AG04450 (cell line): ENCODE measurements at regions not wholly inside any gene's neighbourhood (a gene's known extent, or its start where the extent isn't known, plus 50 kb on each side); places are given as distances from the start of the nearest gene placed in this dataset.

Experiments
- CTCF ChIA-PET: fragments of 300-600, 350-600 bp; formaldehyde crosslinking; extraction: SDS; loops from one replicate; lab custom pipeline; 2022; ENCODE audit warnings: antibody characterized with exemption, inconsistent platforms; lab: Charles Lee
- POLR2A ChIA-PET: fragments of 350-600 bp; formaldehyde crosslinking; extraction: SDS; loops from one replicate; lab custom pipeline; 2021; ENCODE audit warnings: antibody characterized with exemption, inconsistent platforms; lab: Yijun Ruan, JAX
- DNase-seq: peaks from one replicate; pipeline ENCODE4 v3.0.0-alpha.2; 2011; ENCODE audit warnings: low read depth, low spot score
- H3K27ac ChIP-seq: one replicate; pipeline ENCODE4 v1.5.1; 2012; ENCODE audit warnings: low read depth, low read length, control low read depth
- H3K27me3 ChIP-seq: one replicate; pipeline ENCODE4 v1.6.0; 2012; ENCODE audit warnings: low read length; ENCODE audit not compliant: control insufficient read depth, insufficient read depth
- H3K4me3 ChIP-seq: 2 replicates; pipeline ENCODE4 v1.5.1; 2011; ENCODE audit warnings: mild to moderate bottlenecking, low read depth, low read length, control low read depth
- H3K9me3 ChIP-seq: 2 replicates; pipeline ENCODE4 v1.5.1; 2012; ENCODE audit warnings: low read length; ENCODE audit not compliant: control insufficient read depth, insufficient read depth
- TF ChIP-seq, protein P1 (sequence below): IDR thresholded peaks from 2 replicates; pipeline ENCODE4 v1.5.1; 2011; ENCODE audit warnings: low read depth, low read length, control low read depth, inconsistent platforms

DNA sequence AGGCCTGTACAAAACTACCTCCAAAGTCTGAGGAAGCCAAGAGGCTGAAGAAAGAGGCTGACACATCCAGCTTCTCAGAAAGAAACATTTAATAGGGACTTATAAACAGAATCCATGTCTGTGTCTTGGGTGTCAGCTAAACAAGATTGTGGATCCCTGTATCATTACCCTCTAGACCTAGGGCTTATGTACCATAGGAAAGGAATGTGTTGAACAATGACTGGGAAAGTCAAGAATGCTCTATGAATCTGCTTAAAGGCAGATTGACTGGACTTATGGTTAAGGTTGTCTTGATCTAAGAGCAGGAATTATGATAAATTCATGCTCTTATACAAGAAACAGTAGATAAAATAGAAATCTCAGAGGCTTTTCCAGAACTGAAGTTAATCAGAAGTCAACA lies 335.7 kb upstream of the RPS23 start:
- TF ChIP-seq, protein P1, sequence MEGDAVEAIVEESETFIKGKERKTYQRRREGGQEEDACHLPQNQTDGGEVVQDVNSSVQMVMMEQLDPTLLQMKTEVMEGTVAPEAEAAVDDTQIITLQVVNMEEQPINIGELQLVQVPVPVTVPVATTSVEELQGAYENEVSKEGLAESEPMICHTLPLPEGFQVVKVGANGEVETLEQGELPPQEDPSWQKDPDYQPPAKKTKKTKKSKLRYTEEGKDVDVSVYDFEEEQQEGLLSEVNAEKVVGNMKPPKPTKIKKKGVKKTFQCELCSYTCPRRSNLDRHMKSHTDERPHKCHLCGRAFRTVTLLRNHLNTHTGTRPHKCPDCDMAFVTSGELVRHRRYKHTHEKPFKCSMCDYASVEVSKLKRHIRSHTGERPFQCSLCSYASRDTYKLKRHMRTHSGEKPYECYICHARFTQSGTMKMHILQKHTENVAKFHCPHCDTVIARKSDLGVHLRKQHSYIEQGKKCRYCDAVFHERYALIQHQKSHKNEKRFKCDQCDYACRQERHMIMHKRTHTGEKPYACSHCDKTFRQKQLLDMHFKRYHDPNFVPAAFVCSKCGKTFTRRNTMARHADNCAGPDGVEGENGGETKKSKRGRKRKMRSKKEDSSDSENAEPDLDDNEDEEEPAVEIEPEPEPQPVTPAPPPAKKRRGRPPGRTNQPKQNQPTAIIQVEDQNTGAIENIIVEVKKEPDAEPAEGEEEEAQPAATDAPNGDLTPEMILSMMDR = no peak
- H3K27me3 ChIP-seq = no peaks in the 10 kb centered on the region
- H3K27ac ChIP-seq = no peak overlapping the region
- ChIA-PET CTCF (no interaction called here), POLR2A (no interaction called here)
- no peaks in the 10 kb centered on the region for H3K9me3 ChIP-seq
- no peak for DNase-seq
- H3K4me3 ChIP-seq = no peak overlapping the region

DNA sequence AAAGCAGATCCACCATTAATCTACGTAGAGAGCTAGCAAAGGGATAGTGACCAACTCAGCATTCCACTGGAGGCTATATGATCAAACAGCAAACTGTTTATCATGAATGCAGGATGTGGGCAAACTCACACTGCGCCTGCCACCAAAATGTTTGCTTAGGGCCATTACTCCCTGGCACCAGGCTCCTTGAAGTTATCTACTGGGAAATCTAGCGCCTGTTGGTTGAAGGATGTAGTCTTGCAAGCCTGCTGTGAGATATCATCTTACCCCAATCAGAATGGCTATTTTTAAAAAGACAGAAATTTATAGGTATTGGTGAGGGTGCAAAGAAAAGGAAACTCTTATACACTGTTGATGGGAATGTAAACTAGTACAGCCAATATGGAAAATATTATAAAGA lies 332.5 kb upstream of the RPS23 start:
- TF ChIP-seq, protein P1 = no peak
- POLR2A ChIA-PET = no interaction called here
- no peaks in the 10 kb centered on the region for H3K27me3 ChIP-seq
- H3K27ac ChIP-seq = no peak overlapping the region
- H3K9me3 ChIP-seq = no peaks in the 10 kb centered on the region
- DNase-seq = no peak
- no peak overlapping the region for H3K4me3 ChIP-seq
- CTCF ChIA-PET = no interaction called here

DNA sequence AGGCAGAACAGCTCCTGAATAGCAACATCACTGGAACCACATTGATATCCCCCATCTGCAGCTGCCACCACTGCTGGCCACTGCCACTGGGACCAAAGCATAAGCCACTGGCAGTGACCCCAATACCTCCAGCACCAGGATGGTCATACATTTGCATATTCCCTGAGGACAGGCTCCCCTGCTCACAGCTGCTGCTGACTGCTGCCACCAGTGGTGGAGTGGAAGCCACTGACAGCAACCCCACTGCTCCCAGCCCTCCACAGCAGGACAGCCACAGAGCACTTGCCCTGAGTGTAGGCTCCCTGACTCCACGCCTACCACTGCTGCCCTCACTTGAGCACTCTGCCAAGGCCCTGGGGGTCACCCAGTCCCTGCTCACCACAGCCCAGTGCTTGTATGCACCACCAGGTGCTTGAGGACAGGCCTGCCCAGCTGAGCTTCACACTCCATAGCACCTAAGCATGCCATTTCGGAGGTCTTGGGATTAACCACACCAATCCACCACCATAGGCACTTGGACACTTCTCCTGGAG lies 327.4 kb upstream of the RPS23 start:
- Histone ChIP-seq H3K9me3 (no peaks in the 10 kb centered on the region), H3K27me3 (no peaks in the 10 kb centered on the region), H3K4me3 (no peak overlapping the region), H3K27ac (no peak overlapping the region)
- POLR2A ChIA-PET = interaction anchor here (0.6 kb wide), 1 partner anchor 13 kb away, joined by 3 read pairs; no protein-coding TSS in a partner anchor
- CTCF ChIA-PET = interaction anchor here (0.7 kb wide), 1 partner anchor 100 kb away, joined by 4 read pairs; no protein-coding TSS in a partner anchor
- TF ChIP-seq, protein P1 = no peak
- DNase-seq = no peak

DNA sequence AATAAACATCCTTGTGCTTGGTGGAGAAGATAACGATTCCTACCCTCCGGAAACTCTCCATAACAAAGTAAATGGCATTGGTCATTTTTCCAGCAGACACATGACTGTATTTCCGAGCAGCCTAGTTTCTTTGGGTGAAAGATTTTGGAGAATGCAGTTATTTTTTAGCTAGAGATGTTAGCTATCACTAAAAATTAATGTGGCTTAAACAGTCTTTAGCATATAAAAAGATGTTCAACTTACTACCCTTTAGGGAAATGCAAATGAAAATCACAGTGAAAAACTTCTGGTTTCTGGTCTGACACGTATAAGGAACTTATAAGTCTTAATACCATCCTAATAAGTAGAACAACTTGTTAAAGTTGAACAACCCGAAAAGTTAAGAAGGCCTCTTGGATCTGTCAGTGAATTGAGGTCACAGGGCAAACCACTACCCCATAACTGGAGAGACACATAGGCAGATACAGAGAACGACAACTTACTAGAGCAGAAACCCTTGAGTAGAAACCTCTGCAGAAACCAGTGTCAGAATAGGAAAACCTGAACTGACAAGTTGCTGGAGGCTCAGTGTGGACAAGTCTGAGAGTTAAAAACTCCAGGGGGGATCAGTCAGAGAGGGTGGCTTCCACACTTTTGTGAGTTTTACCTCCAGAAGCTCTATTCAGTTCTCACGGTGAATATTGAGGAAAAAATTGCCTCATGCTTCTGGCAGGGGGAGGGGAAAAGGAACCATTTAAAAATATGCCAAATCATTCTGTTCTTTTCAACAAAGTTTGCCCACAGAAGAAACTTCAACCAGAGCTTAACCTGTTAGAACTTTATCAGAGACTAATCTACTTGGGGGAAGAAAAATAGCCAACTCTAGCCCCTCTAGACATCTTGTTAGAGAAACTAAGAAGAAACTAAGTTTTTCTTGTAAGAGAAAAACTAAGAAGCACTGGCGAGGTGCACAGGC lies 325.2 kb upstream of the RPS23 start:
- no peaks in the 10 kb centered on the region for H3K9me3 ChIP-seq
- no peak overlapping the region for H3K27ac ChIP-seq
- H3K27me3 ChIP-seq = no peaks in the 10 kb centered on the region
- TF ChIP-seq, protein P1 = no peak
- no peak overlapping the region for H3K4me3 ChIP-seq
- ChIA-PET POLR2A (no interaction called here), CTCF (no interaction called here)
- DNase-seq = no peak

DNA sequence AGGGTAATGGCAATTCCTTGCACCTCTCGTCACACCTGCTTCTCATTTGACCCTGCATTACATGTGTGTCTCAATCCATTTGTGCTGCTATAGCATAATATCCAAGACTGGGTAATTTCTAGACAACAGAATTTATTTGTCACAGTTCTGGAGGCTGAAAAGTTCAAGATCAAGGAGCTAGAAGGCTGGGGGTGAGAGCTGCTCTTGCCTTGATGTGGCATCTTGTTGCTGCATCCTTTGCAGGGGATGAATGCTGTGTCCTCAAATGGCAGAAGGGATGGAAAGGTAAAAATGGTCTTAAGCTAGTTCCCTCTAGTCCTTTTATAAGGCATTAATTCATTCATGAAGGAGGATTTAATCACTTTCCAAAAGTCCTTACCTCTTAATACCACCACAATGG lies 323.7 kb upstream of the RPS23 start:
- CTCF ChIA-PET = no interaction called here
- no peak for DNase-seq
- POLR2A ChIA-PET = no interaction called here

More for the DNA sequence above, 323.7 kb upstream of the RPS23 start:
- no peak overlapping the region for H3K27ac ChIP-seq
- no peaks in the 10 kb centered on the region for H3K9me3 ChIP-seq
- H3K4me3 ChIP-seq = no peak overlapping the region
- H3K27me3 ChIP-seq = peaks cover 4% of the 10 kb centered on the region
- TF ChIP-seq, protein P1 = no peak
